GM12875 (cell line): ENCODE measurements at regions not wholly inside any gene's neighbourhood (a gene's known extent, or its start where the extent isn't known, plus 50 kb on each side); places are given as distances from the start of the nearest gene placed in this dataset.

ENCODE experiments used
- H3K4me3 ChIP-seq: one replicate; pipeline ENCODE4 v1.5.1; 2011; ENCODE audit warnings: low read depth, low read length, control low read depth
- CTCF ChIP-seq: IDR thresholded peaks from 2 replicates; pipeline ENCODE4 v1.5.1; 2011; ENCODE audit warnings: low read depth, mild to moderate bottlenecking, control low read depth, inconsistent platforms, low read length, moderate library complexity, borderline replicate concordance; ENCODE audit not compliant: insufficient read depth

DNA sequence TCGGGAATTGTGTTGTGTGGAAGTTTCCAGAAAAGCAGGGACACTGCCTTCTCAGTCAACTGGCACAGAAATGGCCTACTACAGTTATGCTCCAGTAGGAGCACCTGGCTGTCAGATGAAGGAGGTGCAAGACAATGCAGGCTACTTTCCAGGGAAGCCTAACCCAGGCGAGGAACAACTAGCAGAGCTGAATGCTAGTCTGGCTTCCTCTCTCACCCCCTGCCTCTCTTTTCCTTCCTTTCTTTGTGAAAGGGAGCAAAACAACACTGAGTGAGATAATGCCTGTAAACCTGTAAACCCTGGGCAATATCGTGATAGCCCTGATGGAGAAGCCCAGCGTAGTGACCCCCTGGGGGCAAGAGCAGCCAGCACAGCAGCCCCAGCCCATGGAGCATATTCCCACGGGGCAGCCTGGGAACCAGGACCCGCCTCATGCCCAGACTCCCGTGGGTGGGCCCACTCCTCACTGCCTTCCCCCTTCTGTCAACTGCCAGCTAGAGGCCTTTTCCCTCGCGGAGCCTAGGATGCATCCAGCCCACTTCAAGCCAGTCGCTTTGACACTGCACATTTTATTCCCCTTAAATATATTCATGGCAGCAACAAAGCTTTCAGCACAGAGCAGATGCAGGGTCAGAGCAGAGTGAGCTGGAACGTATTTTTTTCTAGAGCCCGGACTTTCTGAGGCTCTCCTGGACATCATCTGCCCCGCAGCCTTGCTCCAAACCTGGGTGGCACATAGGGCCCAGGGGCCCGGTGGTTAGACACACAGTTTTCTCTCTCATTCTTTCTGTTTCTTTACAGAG is 77.0 kb downstream of the PDCL3 start:
- no peak for TF ChIP-seq CTCF
- no peak overlapping the region for H3K4me3 ChIP-seq

- H3K4me3 ChIP-seq: no peak overlapping the region
- no peak for TF ChIP-seq CTCF
These were observed 77.8 kb downstream of the PDCL3 start for GRCh38 chr2:100640431-100641124.

DNA sequence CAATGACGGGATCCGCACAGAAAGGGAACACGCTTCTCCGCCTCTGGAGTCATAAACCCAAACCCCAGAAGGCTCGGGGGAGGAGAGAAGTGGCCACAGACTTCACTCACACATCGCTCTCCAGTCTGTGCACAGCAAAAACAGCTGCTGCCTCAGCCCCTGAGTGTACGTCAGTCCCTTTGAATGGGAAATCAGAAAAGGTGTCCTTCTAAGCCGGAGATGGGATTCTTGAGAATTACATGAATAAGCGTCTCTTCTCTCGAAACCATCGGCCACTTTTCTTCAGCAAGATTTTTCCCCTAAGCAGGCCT is 78.3 kb downstream of the PDCL3 start:
- no peak for TF ChIP-seq CTCF
- H3K4me3 ChIP-seq: no peak overlapping the region

DNA sequence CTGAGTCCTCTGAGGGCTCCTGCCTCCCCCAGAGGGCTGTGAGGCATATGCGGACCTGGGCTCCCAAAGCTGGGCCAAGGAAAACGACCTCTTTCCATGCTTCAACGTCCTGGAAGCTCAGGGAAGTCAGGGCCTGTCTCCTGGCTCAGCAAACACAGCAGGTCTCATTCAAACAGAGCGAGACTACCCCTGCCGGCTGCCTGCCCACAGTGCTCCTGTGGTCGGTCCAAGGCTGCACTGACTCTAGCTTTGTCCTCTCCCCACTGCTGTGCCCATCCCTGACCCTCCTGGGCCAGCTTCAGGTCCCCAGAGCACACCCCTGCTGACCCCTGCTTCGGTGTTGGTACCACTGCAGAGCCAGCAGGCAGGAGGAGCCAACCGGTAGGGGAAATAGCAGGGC is 79.6 kb downstream of the PDCL3 start:
- H3K4me3 ChIP-seq: no peak overlapping the region
- TF ChIP-seq CTCF: no peak

GRCh38 chr2:100643467-100643866 is 80.7 kb downstream of the PDCL3 start:
- TF ChIP-seq CTCF: no peak

DNA sequence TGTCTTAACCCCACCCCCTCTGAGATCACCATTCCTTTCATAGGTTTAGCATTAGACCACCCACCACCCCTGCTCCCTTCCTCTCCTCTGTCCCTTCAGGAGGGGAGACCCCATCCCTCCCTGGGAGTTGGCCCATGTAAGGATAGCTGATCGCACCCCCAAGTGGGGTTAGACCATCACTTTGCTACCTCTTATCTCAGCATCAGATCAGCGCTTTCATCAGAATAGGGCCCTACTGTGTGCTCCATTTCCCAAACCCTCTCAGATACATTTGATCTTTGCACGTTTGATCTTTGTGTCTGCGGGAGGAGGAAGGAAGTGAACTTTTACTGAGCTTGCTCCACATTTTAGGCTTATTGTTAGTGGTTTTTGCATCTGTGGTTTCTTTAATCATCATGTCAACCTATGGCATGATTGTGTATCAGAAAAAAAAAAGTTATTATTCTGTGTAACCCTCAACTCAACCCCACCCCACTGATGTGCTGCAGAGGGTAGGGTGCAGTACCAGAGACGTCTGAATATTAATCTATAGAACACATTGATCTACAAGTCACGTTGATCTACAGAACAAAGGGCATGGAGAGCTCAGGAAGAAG is 81.2 kb downstream of the PDCL3 start:
- no peak overlapping the region for H3K4me3 ChIP-seq
- no peak for TF ChIP-seq CTCF

More at GRCh38 chr2:100643467-100643866, 80.7 kb downstream of the PDCL3 start:
- no peak overlapping the region for H3K4me3 ChIP-seq
